ENCODE measurements at regions not wholly inside any gene's neighbourhood (a gene's known extent, or its start where the extent isn't known, plus 50 kb on each side); places are given as distances from the start of the nearest gene placed in this dataset.

- TF ChIP-seq CTCF (IDR thresholded peaks at IDR 0.05) (no peak), POLR2A (IDR thresholded peaks at IDR 0.05) (no peak), POLR2AphosphoS5 (IDR thresholded peaks at IDR 0.05; ENCODE audit: insufficient read depth in 1 of 2, low read depth in 1 of 2) (no peak)
These were observed 109.3 kb upstream of the MTHFD1L start for GRCh38 chr6:150756173-150756572.

Measured in vagina (tissue), 2 donors.